ENCODE measurements at regions not wholly inside any gene's neighbourhood (a gene's known extent, or its start where the extent isn't known, plus 50 kb on each side); places are given as distances from the start of the nearest gene placed in this dataset.

- POLR2A ChIA-PET = no interaction called here
- TF ChIP-seq POLR2AphosphoS5 (IDR thresholded peaks at IDR 0.05; ENCODE audit: insufficient read depth, low read depth, low read length) (no peak), MYC (IDR thresholded peaks at IDR 0.05; ENCODE audit: low read depth, low read length) (no peak), EZH2 (IDR thresholded peaks at IDR 0.05; ENCODE audit: borderline replicate concordance, low read depth, low read length, severe bottlenecking) (no peak), POLR2A (IDR thresholded peaks at IDR 0.05; ENCODE audit: low read depth, low read length) (no peak), GATA2 (IDR thresholded peaks at IDR 0.05; ENCODE audit: insufficient read depth, insufficient read length, low read depth, low read length) (no peak), MAX (IDR thresholded peaks at IDR 0.05; ENCODE audit: insufficient read depth, insufficient read length) (no peak), JUN (IDR thresholded peaks at IDR 0.05; ENCODE audit: borderline replicate concordance, insufficient read depth, insufficient read length, low read depth) (no peak), CTCF (IDR thresholded peaks at IDR 0.05; ENCODE audit: extremely low read depth in 1 of 2, insufficient read depth in 1 of 2, low read depth in 1 of 2, low read length in 2 of 2) (no peak), FOS (IDR thresholded peaks at IDR 0.05; ENCODE audit: borderline replicate concordance, insufficient read depth, low read length) (no peak)
- no TSS peak for BruUV-seq (replicated peaks)
- Histone ChIP-seq H3K36me3 (ENCODE audit: control insufficient read depth in 2 of 2, extremely low read depth in 1 of 2, insufficient read depth in 2 of 2, low read length in 2 of 2) (no peaks in the 10 kb centered on the region), H2AFZ (ENCODE audit: low read depth, low read length) (no peak overlapping the region), H3K4me3 (replicated peaks in 1 of 3; ENCODE audit: insufficient read depth in 1 of 3, low read depth in 1 of 3, low read length in 3 of 3) (no peak overlapping the region), H3K4me2 (ENCODE audit: insufficient read depth, low read length) (no peak overlapping the region), H3K27me3 (ENCODE audit: control insufficient read depth in 2 of 2, insufficient read depth in 2 of 2, low read length in 2 of 2) (peaks cover 3 to 8% of the 10 kb centered on the region in 2 experiments), H3K9ac (replicated peaks; ENCODE audit: extremely low read depth, insufficient read depth, low read length) (no peak overlapping the region), H3K9me3 (replicated peaks; ENCODE audit: control insufficient read depth, insufficient read depth, low read length) (no peaks in the 10 kb centered on the region), H3K79me2 (ENCODE audit: control insufficient read depth, insufficient read depth, low read length) (no peaks in the 10 kb centered on the region), H3K4me1 (ENCODE audit: control insufficient read depth, extremely low read depth, insufficient read depth, low read length) (no peaks in the 10 kb centered on the region), H4K20me1 (replicated peaks; ENCODE audit: control insufficient read depth, extremely low read depth, insufficient read depth, low read length) (no peaks in the 10 kb centered on the region), H3K9me1 (replicated peaks; ENCODE audit: control insufficient read depth, extremely low read depth, insufficient read depth, low read length) (no peaks in the 10 kb centered on the region), H3K27ac (ENCODE audit: insufficient read depth, low read depth, low read length) (no peak overlapping the region)
- DNase-seq (ENCODE audit: low read depth, low spot score) (no peak), FAIRE-seq (no peak)
- dilution Hi-C loops (cut with MboI; ENCODE audit: extremely low pct_ligation_motif_present, low sequenced_read_pairs) (no loop called here), intact Hi-C loops (cut with micrococcal nuclease) (no loop called here)
- CTCF ChIA-PET = interaction anchor here (0.5 kb wide), 1 partner anchor 200 kb away, joined by 3 read pairs; no protein-coding TSS in a partner anchor
Measured at GRCh38 chr3:15997274-15997943, 177.1 kb upstream of the GALNT15 start.

Data from endothelial cell of umbilical vein (primary cell).